ENCODE measurements at regions not wholly inside any gene's neighbourhood (a gene's known extent, or its start where the extent isn't known, plus 50 kb on each side); places are given as distances from the start of the nearest gene placed in this dataset.

DNA sequence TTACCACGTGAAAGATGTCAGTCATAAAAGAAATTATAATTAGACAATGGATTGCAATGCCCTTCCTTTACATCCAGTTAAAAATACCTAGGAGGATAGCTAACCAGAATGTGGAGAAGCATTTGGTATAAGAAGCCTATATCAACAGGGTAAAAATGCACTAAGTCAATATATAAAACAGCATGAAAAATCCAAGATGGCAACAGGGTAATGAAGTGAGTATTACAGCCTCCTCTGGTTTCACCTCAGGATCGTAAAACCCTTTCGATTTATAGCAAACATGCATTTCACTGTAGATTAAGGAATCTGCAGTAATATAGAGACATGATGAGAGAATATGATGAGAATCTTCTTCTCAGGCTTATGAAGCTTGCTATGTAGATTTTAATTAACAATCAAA lies 999.3 kb downstream of the NR2F1-AS1 start:
- no peak overlapping the region for H3K4me3 Mint-ChIP-seq
- H3K9me3 Mint-ChIP-seq, result peaks cover 2 to 17% (median 9%) of the 10 kb centered on the region in 6 donors
- no peak overlapping the region for H3K27ac Mint-ChIP-seq
- DNase-seq, result no peak
- peaks cover 0 to 2% (median 2%) of the 10 kb centered on the region in 3 donors for H3K27me3 Mint-ChIP-seq (ENCODE audit: low read depth in 3 of 3)
- no peaks in the 10 kb centered on the region for H3K36me3 Mint-ChIP-seq
- H3K4me1 Mint-ChIP-seq, result no peaks in the 10 kb centered on the region

DNA sequence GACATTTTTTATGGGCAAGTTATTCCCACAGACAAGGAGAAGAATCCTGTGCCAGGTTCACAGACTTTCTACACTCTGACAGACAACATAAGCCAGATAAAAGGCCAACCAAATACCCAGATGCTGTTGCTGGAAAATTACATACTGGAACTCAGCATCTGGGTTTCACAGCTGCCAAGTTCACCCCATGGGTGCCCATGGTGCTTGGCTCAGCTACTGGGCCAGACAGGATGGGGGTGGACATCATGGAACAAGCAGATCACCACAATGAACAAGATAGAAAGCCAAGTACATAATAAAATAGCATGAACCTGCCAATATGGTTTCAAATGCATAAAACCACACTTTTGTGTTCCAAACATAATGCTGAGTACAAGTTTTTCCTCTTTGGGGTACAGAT lies 999.8 kb downstream of the NR2F1-AS1 start:
- Mint-ChIP-seq H3K27me3 (ENCODE audit: low read depth in 3 of 3) (peaks cover 0 to 2% (median 2%) of the 10 kb centered on the region in 3 donors), H3K9me3 (peaks cover 2 to 19% (median 11%) of the 10 kb centered on the region in 6 donors), H3K4me3 (no peak overlapping the region), H3K27ac (no peak overlapping the region), H3K4me1 (no peaks in the 10 kb centered on the region), H3K36me3 (no peaks in the 10 kb centered on the region)
- no peak for DNase-seq

DNA sequence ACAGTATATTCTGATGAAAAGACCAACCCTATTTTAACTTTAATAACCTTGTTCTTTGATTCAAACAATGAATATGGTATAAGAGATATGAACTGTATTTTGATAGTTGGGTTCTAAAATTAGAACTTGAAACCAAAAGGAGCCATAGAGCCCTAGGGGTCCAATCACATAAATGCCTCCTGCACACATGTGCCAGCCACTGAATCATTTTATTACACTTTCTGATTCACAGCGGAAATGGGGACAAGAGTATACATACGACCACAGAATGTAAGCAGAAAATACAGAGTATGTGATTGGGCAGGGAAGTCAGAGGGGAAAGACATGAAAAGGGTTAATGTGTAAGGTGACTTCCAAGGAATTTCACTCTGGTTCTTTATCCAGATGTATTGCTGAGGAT lies 1000.2 kb downstream of the NR2F1-AS1 start:
- Mint-ChIP-seq H3K4me1 (no peaks in the 10 kb centered on the region), H3K9me3 (peaks cover 1 to 19% (median 11%) of the 10 kb centered on the region in 6 donors), H3K4me3 (no peak overlapping the region), H3K36me3 (no peaks in the 10 kb centered on the region), H3K27ac (no peak overlapping the region), H3K27me3 (ENCODE audit: low read depth in 3 of 3) (peaks cover 0 to 2% (median 2%) of the 10 kb centered on the region in 3 donors)
- no peak for DNase-seq

DNA sequence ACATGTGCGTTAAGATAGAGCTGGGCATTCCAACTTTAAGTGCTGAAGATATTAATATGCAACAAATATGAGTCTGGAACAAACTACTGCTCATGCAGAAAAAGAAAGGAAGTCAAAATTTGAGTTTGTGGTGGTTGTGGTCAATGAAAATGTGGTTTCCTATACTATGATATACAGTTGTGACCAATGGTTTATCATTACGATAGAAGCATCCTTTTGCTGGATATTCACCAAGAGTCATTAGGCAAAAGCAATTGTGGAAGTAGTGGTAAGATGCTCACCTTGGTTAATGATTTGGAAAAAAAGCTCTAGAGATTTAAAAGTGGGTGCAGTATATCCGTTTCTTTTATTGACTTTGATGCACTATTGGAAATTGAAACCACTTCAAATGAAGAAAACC lies 1007.0 kb downstream of the NR2F1-AS1 start:
- H3K27me3 Mint-ChIP-seq (ENCODE audit: low read depth in 3 of 3), result peaks cover 0 to 2% (median 0%) of the 10 kb centered on the region in 3 donors
- no peak for DNase-seq
- no peaks in the 10 kb centered on the region for H3K36me3 Mint-ChIP-seq
- no peak overlapping the region for H3K27ac Mint-ChIP-seq
- peaks cover 2 to 21% (median 6%) of the 10 kb centered on the region in 6 donors for H3K9me3 Mint-ChIP-seq
- no peaks in the 10 kb centered on the region for H3K4me1 Mint-ChIP-seq
- H3K4me3 Mint-ChIP-seq, result no peak overlapping the region

DNA sequence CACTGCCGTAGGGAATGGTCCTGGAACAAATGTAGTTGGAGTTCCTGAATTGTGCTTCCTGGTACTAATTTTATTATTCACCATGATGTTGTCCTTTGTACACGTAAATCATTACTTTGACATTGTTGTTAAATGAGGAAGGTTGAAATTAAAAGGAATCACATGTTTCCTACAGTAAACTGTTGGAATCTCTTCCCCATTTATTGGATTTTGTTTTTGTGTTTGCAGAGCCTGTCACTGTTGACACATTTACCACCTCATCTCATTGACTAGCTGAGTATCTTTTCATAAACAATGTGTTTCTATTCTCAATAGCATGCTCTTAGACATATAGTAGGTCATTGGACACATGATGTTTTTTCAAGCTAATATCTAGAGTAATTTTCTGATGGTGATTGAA lies 1012.5 kb downstream of the NR2F1-AS1 start:
- H3K27me3 Mint-ChIP-seq (ENCODE audit: low read depth in 3 of 3), result peaks cover 0 to 2% (median 0%) of the 10 kb centered on the region in 3 donors
- H3K9me3 Mint-ChIP-seq, result peaks cover 0 to 5% (median 2%) of the 10 kb centered on the region in 6 donors
- no peak overlapping the region for H3K4me3 Mint-ChIP-seq

DNA sequence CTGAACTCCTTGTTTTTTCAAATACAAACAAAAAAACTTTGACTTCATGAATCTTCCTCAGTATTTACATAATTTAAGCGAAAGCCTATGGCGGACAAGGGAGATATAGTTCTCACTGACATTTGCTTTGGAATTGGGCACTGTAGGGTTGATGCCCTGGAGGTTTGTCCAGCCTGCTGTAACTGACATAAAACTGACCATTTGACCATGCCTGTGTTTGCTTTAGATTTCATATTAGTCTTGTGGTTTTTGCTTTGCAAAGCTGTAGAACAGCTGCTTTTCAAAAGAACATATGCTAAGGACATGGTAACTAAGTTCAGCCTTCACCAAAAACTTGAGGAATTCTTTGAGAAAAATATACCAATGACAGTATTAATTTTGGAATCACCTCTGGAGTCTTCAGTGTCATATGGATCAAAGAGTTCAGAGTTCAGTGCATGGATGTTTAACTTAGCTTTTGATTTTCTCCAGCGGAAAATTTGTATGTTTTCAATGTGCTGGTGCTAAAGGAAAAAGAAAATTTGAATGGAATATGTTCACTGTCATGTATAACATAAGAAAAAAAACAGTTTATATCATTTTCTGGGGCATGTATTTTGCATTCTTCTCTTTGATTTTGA lies 1013.1 kb downstream of the NR2F1-AS1 start:
- Mint-ChIP-seq H3K4me3 (no peak overlapping the region), H3K36me3 (no peaks in the 10 kb centered on the region), H3K9me3 (peaks cover 0 to 5% (median 2%) of the 10 kb centered on the region in 6 donors), H3K27ac (no peak overlapping the region), H3K4me1 (no peaks in the 10 kb centered on the region), H3K27me3 (ENCODE audit: low read depth in 3 of 3) (peaks cover 0 to 2% (median 0%) of the 10 kb centered on the region in 3 donors)
- no peak for DNase-seq

More for the DNA sequence above, 1012.5 kb downstream of the NR2F1-AS1 start:
- DNase-seq, result no peak
- Mint-ChIP-seq H3K4me1 (no peaks in the 10 kb centered on the region), H3K36me3 (no peaks in the 10 kb centered on the region), H3K27ac (no peak overlapping the region)

DNA sequence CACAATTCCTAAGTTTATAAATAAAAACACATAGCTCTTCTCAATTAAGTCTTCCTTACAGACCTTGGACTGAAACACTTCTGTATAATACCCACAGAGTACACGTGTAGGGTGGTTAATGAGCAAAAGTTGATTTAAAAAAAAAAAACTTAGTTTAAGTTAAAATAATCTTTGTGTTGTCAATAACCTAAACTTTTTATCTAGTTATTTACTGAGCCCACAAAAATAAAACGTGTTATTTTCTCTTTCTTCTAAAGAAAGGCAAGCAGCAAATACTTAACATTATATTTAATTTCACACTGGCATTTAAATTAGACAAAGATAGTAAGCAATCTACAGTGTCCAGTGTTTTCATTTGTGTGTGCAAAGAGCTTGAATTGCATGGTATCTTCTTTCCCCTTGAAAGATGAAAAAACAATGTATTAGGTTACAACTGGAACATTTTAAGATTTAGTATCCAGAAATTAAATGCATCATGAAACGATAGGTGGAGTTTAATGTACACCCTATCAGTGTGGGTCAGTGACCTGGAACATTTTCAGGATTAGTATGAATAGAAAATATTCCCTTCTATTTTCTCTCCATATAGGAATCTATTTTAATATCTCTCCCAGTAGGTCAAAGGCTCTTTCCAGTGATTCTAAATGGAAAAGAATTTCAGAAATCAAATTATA lies 1014.8 kb downstream of the NR2F1-AS1 start:
- Mint-ChIP-seq H3K27me3 (ENCODE audit: low read depth in 3 of 3) (peaks cover 0 to 1% (median 0%) of the 10 kb centered on the region in 3 donors), H3K9me3 (peaks cover 0 to 5% (median 2%) of the 10 kb centered on the region in 6 donors), H3K4me1 (no peaks in the 10 kb centered on the region), H3K4me3 (no peak overlapping the region), H3K27ac (no peak overlapping the region), H3K36me3 (no peaks in the 10 kb centered on the region)
- no peak for DNase-seq

DNA sequence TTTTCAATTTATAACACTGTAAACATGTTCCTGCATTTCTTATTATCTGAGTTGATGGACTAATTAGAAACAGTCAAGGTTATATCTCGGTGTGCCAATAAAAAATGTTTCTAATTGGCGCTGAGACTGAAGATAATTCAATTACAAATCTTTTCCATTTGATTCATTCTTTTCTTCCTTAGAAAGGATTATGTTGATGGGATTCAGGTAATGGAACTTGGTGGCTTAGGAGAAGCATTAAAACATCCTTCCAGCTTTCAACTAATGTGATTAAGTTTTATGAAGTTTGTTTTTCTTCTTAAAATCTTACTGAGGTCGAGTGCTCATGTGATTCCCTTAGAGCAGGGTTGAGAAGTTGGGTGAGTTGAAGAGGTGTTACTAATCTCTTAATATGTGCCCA lies 1015.3 kb downstream of the NR2F1-AS1 start:
- Mint-ChIP-seq H3K36me3 (no peaks in the 10 kb centered on the region), H3K27ac (no peak overlapping the region), H3K9me3 (peaks cover 0 to 5% (median 1%) of the 10 kb centered on the region in 6 donors), H3K4me1 (no peaks in the 10 kb centered on the region), H3K27me3 (ENCODE audit: low read depth in 3 of 3) (no peaks in the 10 kb centered on the region), H3K4me3 (no peak overlapping the region)
- no peak for DNase-seq

DNA sequence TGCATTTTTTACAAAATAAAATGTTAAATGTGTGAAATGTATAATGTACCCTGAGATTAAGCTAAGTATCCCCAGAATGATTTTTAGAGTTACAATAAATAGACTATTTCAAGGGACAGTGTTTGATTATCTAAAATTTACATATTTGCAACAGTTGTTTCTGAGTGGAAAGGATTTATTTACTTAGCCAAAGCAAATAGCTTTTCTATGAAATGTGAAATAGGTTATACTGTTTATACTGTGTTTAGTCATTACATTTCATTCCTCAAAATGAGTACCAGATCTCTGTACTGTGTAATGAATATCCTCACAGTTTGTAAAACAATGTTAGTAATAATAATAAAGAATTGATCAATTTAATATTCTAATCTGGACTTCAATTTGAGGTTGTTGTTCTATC lies 1019.0 kb downstream of the NR2F1-AS1 start:
- Mint-ChIP-seq H3K4me1 (no peaks in the 10 kb centered on the region), H3K27me3 (ENCODE audit: low read depth in 3 of 3) (no peaks in the 10 kb centered on the region), H3K27ac (no peak overlapping the region), H3K9me3 (peaks cover 0 to 10% (median 2%) of the 10 kb centered on the region in 6 donors), H3K36me3 (no peaks in the 10 kb centered on the region), H3K4me3 (no peak overlapping the region)
- DNase-seq, result no peak

DNA sequence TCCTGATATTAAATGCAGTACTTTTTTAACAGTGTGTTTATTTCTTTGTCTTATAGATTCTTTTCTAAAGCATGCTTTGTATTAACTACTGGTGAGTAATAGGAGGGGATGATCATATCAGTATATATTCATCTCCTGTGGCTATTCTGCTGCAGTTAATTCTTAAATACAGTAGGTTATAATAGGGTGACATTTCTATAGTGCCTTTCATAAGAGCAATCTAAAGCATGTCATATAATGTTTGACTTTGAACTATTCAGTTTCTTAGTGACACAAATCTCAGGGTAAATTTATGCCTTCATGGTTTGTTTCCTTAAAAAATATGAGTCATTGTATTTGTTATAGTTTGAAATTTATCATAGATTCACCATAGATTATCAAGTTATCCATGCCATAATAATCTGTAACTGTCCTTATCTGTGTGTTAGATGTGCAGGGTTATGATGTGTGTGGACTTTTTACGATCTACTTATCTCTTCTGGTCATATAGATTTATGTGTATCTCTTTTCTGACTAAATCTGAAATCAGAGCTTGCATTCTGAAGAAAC lies 1019.5 kb downstream of the NR2F1-AS1 start:
- Mint-ChIP-seq H3K27me3 (ENCODE audit: low read depth in 3 of 3) (no peaks in the 10 kb centered on the region), H3K27ac (no peak overlapping the region), H3K9me3 (peaks cover 0 to 16% (median 2%) of the 10 kb centered on the region in 6 donors), H3K4me3 (no peak overlapping the region), H3K4me1 (no peaks in the 10 kb centered on the region), H3K36me3 (no peaks in the 10 kb centered on the region)
- DNase-seq, result no peak

DNA sequence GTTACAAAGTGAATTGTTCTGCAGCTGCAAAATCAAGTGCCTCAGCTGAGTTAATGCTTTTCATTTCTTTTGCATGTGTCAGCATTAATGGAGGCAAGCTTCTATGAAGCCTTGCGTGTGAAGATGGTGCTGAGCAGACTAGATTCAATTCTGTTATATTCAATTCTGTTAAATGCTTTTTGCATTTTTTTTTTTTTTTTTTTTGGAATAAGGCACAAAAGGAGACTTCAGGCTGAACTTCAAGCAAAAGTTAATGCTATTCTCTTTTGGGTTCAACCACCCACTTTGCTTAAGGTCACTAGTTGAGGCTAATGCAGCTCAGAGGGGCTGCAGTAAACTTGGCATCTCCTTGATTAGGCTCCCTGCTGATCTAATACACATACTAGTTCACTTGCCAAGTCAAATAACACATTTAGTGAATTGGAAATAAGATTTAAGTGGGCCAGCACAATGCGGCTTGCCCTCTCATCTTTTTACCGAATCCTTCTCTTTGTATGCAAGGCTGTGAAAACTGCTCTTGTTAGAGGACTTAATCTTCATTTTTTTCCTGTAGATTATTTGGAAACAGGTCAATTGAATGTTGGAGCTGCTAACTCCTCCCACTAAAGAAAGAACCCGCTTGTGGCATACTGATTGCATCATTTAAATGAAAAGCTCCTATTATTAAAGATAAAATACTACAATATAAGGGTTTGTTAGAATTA lies 1020.2 kb downstream of the NR2F1-AS1 start:
- no peak for DNase-seq
- Mint-ChIP-seq H3K9me3 (peaks cover 0 to 17% (median 2%) of the 10 kb centered on the region in 6 donors), H3K36me3 (no peaks in the 10 kb centered on the region), H3K27ac (no peak overlapping the region), H3K4me3 (no peak overlapping the region), H3K4me1 (no peaks in the 10 kb centered on the region), H3K27me3 (ENCODE audit: low read depth in 3 of 3) (no peaks in the 10 kb centered on the region)

DNA sequence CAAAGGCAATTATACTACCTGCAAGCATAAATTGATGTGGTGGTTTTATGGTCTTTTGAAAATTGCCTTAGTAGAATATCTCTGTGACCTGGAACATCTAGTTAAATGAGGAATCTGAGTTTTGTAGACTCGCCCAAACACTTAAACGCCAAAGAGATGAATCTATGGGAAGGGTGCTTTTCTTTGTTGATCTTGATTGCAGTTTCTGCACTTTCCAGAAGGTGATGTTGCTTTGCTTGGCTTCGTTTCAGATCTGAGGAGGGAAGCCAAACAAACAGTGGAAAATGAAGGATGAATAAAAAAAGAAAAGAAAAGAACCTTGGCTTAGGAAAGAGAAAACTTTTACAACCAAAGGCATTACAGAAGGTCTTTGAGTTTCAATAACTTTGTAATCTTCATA lies 1021.2 kb downstream of the NR2F1-AS1 start:
- no peak overlapping the region for H3K27ac Mint-ChIP-seq
- H3K4me3 Mint-ChIP-seq, result no peak overlapping the region
- no peaks in the 10 kb centered on the region for H3K4me1 Mint-ChIP-seq
- DNase-seq, result no peak
- H3K27me3 Mint-ChIP-seq (ENCODE audit: low read depth in 3 of 3), result no peaks in the 10 kb centered on the region
- no peaks in the 10 kb centered on the region for H3K36me3 Mint-ChIP-seq
- H3K9me3 Mint-ChIP-seq, result peaks cover 0 to 17% (median 2%) of the 10 kb centered on the region in 6 donors

DNA sequence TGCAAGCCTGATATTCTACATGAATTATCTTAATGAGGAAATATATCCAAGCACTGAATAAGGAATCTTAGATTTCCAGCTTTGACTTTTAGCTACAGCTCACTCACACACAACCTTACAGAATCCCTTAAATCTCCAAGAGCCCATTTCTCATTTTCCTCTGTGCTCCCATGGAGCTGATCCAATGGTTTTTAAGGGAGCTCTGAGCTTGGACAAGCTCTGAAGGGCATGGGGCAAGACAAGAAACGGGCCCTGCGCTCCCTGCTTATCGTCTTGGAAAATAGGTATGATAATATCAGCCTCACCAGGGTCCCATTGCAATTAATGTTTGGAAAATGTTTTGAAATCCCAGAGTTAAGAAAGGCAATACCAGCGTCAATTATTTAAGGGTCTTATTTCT lies 1021.7 kb downstream of the NR2F1-AS1 start:
- Mint-ChIP-seq H3K4me1 (no peaks in the 10 kb centered on the region), H3K4me3 (no peak overlapping the region)

DNA sequence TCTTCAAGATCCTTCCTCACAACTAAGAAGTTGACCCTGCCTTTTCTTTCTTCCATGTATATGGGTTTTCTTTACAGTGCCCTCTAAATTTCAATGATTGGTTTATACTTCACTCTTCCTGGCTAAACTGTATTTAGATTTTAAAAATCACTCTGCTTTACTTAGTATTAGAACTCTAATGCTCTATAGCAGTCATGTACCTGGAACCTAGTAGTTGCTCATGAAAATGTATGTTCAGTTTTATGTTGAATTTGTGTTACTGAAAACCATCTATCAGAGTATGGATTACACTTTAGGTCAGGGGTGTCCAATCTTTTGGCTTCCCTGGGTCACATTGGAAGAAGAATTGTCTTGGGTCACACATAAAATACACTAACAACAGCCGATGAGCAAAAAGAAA lies 1024.3 kb downstream of the NR2F1-AS1 start:
- Mint-ChIP-seq H3K27ac (no peak overlapping the region), H3K36me3 (no peaks in the 10 kb centered on the region), H3K4me1 (no peaks in the 10 kb centered on the region), H3K9me3 (peaks cover 0 to 17% (median 2%) of the 10 kb centered on the region in 6 donors), H3K4me3 (no peak overlapping the region), H3K27me3 (ENCODE audit: low read depth in 3 of 3) (no peaks in the 10 kb centered on the region)
- no peak for DNase-seq

More for the DNA sequence above, 1021.7 kb downstream of the NR2F1-AS1 start:
- no peak for DNase-seq
- Mint-ChIP-seq H3K27ac (no peak overlapping the region), H3K36me3 (no peaks in the 10 kb centered on the region), H3K27me3 (ENCODE audit: low read depth in 3 of 3) (no peaks in the 10 kb centered on the region), H3K9me3 (peaks cover 0 to 17% (median 2%) of the 10 kb centered on the region in 6 donors)

Data from immature natural killer cell (primary cell).